HepG2 (cell line): ENCODE measurements at regions not wholly inside any gene's neighbourhood (a gene's known extent, or its start where the extent isn't known, plus 50 kb on each side); places are given as distances from the start of the nearest gene placed in this dataset.

Source experiments
- ATF5 ChIP-seq: sonication (generic); formaldehyde crosslinking; IDR thresholded peaks from 2 replicates; pipeline ENCODE4 v1.4.0; 2020; ENCODE audit warnings: mild to moderate bottlenecking, low read depth, missing genetic modification reagents
- GTF2F1 ChIP-seq: fragments of 150-350 bp; IDR thresholded peaks from 2 replicates; pipeline ENCODE4 v1.6.1; 2014; ENCODE audit warnings: low read length
- KDM4B ChIP-seq: sonication (generic); formaldehyde crosslinking; IDR thresholded peaks from 2 replicates; pipeline ENCODE4 v1.4.0; 2020; ENCODE audit warnings: missing genetic modification reagents
- NR2C2 ChIP-seq: sonication (generic); formaldehyde crosslinking; IDR thresholded peaks from 2 replicates; pipeline ENCODE4 v1.4.0; 2020; ENCODE audit warnings: missing genetic modification reagents, mild to moderate bottlenecking, moderate library complexity, borderline replicate concordance
- SAFB2 ChIP-seq: sonication (generic); formaldehyde crosslinking; IDR thresholded peaks from 2 replicates; pipeline ENCODE4 v1.5.1; 2020; ENCODE audit warnings: missing genetic modification reagents, low read depth, mild to moderate bottlenecking, borderline replicate concordance
- SUZ12 ChIP-seq: fragments of 150-350 bp; IDR thresholded peaks from 2 replicates; pipeline ENCODE4 v1.6.1; 2014; ENCODE audit warnings: low read depth, low read length
- YEATS4 ChIP-seq: sonication (generic); formaldehyde crosslinking; IDR thresholded peaks from 2 replicates; pipeline ENCODE4 v1.4.0; 2020; ENCODE audit warnings: missing genetic modification reagents, borderline replicate concordance
- ZBTB25 ChIP-seq: IDR thresholded peaks from 2 replicates; pipeline ENCODE4 v1.6.1; 2018; ENCODE audit warnings: missing genetic modification reagents
- ZFP1 ChIP-seq: IDR thresholded peaks from 2 replicates; pipeline ENCODE4 v1.6.1; 2016
- ZNF496 ChIP-seq: sonication (generic); formaldehyde crosslinking; IDR thresholded peaks from 2 replicates; pipeline ENCODE4 v1.8.1; 2023; ENCODE audit warnings: mild to moderate bottlenecking, moderate library complexity, missing genetic modification reagents; ENCODE audit not compliant: insufficient replicate concordance
- ZNF510 ChIP-seq: sonication (generic); formaldehyde crosslinking; IDR thresholded peaks from 2 replicates; pipeline ENCODE4 v1.4.0; 2020; ENCODE audit warnings: low read depth, mild to moderate bottlenecking, missing genetic modification reagents
- ZNF670 ChIP-seq: sonication (generic); formaldehyde crosslinking; IDR thresholded peaks from 2 replicates; pipeline ENCODE4 v1.8.0; 2022; ENCODE audit warnings: mild to moderate bottlenecking, missing genetic modification reagents, borderline replicate concordance
- ZNF766 ChIP-seq: sonication (generic); formaldehyde crosslinking; IDR thresholded peaks from 2 replicates; pipeline ENCODE4 v1.5.0; 2020; ENCODE audit warnings: missing genetic modification reagents, borderline replicate concordance
- ZNF768 ChIP-seq: sonication (generic); formaldehyde crosslinking; IDR thresholded peaks from 2 replicates; pipeline ENCODE4 v1.4.0; 2020; ENCODE audit warnings: missing genetic modification reagents
- ZSCAN9 ChIP-seq: IDR thresholded peaks from 2 replicates; pipeline ENCODE4 v1.6.1; 2016; ENCODE audit warnings: borderline replicate concordance
- TF ChIP-seq, protein P1 (sequence below): sonication (generic); formaldehyde crosslinking; IDR thresholded peaks from 2 replicates; pipeline ENCODE4 v1.4.0; 2020; ENCODE audit warnings: missing genetic modification reagents, borderline replicate concordance
- TF ChIP-seq, protein P2 (sequence below): sonication (generic); formaldehyde crosslinking; IDR thresholded peaks from 2 replicates; pipeline ENCODE4 v1.4.0; 2020; ENCODE audit warnings: missing genetic modification reagents, borderline replicate concordance
- TF ChIP-seq, protein P3 (sequence below): sonication (generic); formaldehyde crosslinking; IDR thresholded peaks from 2 replicates; pipeline ENCODE4 v1.5.0; 2020; ENCODE audit warnings: mild to moderate bottlenecking, missing genetic modification reagents, borderline replicate concordance

GRCh38 chr2:74751981-74752851 is 81.7 kb upstream of the HK2 start (continued):
- no peak for TF ChIP-seq SAFB2 (CRISPR knock-in tag)
- no peak for TF ChIP-seq ZNF766 (CRISPR knock-in tag)
- TF ChIP-seq, protein P1, sequence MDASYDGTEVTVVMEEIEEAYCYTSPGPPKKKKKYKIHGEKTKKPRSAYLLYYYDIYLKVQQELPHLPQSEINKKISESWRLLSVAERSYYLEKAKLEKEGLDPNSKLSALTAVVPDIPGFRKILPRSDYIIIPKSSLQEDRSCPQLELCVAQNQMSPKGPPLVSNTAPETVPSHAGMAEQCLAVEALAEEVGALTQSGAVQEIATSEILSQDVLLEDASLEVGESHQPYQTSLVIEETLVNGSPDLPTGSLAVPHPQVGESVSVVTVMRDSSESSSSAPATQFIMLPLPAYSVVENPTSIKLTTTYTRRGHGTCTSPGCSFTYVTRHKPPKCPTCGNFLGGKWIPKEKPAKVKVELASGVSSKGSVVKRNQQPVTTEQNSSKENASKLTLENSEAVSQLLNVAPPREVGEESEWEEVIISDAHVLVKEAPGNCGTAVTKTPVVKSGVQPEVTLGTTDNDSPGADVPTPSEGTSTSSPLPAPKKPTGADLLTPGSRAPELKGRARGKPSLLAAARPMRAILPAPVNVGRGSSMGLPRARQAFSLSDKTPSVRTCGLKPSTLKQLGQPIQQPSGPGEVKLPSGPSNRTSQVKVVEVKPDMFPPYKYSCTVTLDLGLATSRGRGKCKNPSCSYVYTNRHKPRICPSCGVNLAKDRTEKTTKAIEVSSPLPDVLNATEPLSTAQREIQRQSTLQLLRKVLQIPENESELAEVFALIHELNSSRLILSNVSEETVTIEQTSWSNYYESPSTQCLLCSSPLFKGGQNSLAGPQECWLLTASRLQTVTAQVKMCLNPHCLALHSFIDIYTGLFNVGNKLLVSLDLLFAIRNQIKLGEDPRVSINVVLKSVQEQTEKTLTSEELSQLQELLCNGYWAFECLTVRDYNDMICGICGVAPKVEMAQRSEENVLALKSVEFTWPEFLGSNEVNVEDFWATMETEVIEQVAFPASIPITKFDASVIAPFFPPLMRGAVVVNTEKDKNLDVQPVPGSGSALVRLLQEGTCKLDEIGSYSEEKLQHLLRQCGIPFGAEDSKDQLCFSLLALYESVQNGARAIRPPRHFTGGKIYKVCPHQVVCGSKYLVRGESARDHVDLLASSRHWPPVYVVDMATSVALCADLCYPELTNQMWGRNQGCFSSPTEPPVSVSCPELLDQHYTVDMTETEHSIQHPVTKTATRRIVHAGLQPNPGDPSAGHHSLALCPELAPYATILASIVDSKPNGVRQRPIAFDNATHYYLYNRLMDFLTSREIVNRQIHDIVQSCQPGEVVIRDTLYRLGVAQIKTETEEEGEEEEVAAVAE (CRISPR knock-in tag): peak; percentile 46; the same call in 1 of the 2 replicates
- TF ChIP-seq SUZ12: no peak
- TF ChIP-seq ZNF496 (CRISPR knock-in tag): no peak
- no peak for TF ChIP-seq ZNF768 (CRISPR knock-in tag)
- TF ChIP-seq KDM4B (CRISPR knock-in tag): no peak
- no peak for TF ChIP-seq ZBTB25 (CRISPR knock-in tag)
- TF ChIP-seq ZNF510 (CRISPR knock-in tag): no peak; the same call in 1 of the 2 replicates
- no peak for TF ChIP-seq ATF5
- TF ChIP-seq ZNF670 (CRISPR knock-in tag): peak; percentile 63; the same call in 1 of the 2 replicates
- peak; percentile 58 for TF ChIP-seq YEATS4
- TF ChIP-seq, protein P2, sequence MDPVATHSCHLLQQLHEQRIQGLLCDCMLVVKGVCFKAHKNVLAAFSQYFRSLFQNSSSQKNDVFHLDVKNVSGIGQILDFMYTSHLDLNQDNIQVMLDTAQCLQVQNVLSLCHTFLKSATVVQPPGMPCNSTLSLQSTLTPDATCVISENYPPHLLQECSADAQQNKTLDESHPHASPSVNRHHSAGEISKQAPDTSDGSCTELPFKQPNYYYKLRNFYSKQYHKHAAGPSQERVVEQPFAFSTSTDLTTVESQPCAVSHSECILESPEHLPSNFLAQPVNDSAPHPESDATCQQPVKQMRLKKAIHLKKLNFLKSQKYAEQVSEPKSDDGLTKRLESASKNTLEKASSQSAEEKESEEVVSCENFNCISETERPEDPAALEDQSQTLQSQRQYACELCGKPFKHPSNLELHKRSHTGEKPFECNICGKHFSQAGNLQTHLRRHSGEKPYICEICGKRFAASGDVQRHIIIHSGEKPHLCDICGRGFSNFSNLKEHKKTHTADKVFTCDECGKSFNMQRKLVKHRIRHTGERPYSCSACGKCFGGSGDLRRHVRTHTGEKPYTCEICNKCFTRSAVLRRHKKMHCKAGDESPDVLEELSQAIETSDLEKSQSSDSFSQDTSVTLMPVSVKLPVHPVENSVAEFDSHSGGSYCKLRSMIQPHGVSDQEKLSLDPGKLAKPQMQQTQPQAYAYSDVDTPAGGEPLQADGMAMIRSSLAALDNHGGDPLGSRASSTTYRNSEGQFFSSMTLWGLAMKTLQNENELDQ (CRISPR knock-in tag): no peak; the same call in 1 of the 2 replicates
- no peak for TF ChIP-seq NR2C2
- no peak for TF ChIP-seq GTF2F1
- TF ChIP-seq ZSCAN9 (CRISPR knock-in tag): peak; percentile 42; the same call in 1 of the 2 replicates
- TF ChIP-seq, protein P3, sequence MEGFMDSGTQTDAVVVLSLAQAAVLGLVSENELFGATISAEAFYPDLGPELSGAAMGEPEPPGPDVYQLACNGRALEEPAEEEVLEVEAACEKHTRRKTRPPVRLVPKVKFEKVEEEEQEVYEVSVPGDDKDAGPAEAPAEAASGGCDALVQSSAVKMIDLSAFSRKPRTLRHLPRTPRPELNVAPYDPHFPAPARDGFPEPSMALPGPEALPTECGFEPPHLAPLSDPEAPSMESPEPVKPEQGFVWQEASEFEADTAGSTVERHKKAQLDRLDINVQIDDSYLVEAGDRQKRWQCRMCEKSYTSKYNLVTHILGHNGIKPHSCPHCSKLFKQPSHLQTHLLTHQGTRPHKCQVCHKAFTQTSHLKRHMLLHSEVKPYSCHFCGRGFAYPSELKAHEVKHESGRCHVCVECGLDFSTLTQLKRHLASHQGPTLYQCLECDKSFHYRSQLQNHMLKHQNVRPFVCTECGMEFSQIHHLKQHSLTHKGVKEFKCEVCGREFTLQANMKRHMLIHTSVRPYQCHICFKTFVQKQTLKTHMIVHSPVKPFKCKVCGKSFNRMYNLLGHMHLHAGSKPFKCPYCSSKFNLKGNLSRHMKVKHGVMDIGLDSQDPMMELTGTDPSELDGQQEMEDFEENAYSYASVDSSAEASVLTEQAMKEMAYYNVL (CRISPR knock-in tag): peak; percentile 71; the same call in 1 of the 2 replicates
- TF ChIP-seq ZFP1 (CRISPR knock-in tag): no peak
